ENCODE measurements at regions not wholly inside any gene's neighbourhood (a gene's known extent, or its start where the extent isn't known, plus 50 kb on each side); places are given as distances from the start of the nearest gene placed in this dataset.

DNA sequence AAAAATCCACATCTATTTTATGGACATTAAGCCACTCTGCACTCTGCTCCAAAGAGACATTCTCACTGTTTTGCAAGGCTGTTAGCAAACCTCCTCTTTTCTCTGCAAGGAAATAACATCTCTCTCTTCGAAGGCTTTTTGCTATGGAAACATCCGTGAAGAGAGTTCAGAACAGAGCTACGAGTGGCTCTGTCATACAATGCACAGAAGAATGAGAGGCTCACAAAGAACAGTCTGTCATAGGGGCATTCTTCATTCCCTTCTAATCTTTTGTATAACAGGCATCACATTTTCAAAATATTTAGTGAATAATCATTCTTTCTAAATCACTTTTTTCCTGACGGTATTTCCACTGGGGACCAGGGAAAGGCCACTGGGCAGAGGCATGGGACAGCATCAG, 346.1 kb downstream of the IRS2 start:
- Histone ChIP-seq H3K23ac (ENCODE audit: low read depth, low read length) (no peak overlapping the region), H3K4me2 (ENCODE audit: low read depth, low read length) (no peak overlapping the region), H2AK9ac (replicated peaks; ENCODE audit: low read depth, low read length, poor library complexity) (no peak overlapping the region), H3K4ac (ENCODE audit: low read depth, low read length) (no peak overlapping the region), H3K4me3 (ENCODE audit: insufficient read depth, low read depth, low read length) (no peak overlapping the region), H3K9me1 (ENCODE audit: insufficient read depth, low read length) (no peaks in the 10 kb centered on the region), H3K56ac (ENCODE audit: extremely low read depth, insufficient read depth, low read length) (no peak overlapping the region), H3K14ac (replicated peaks; ENCODE audit: low read depth, low read length) (no peak overlapping the region), H2AFZ (replicated peaks; ENCODE audit: low read length, poor library complexity) (no peak overlapping the region), H3K4me1 (ENCODE audit: control insufficient read depth, insufficient read depth, low read length) (no peaks in the 10 kb centered on the region), H4K20me1 (ENCODE audit: insufficient read depth, low read length) (no peaks in the 10 kb centered on the region), H4K91ac (ENCODE audit: insufficient read depth, low read depth, low read length) (no peak overlapping the region), H2BK120ac (ENCODE audit: low read depth, low read length) (no peak overlapping the region), H3K79me1 (ENCODE audit: low read depth in 1 of 2, low read length in 2 of 2) (no peaks in the 10 kb centered on the region), H3K9me3 (ENCODE audit: control insufficient read depth, insufficient read depth, low read length) (no peaks in the 10 kb centered on the region), H3K18ac (ENCODE audit: low read depth, low read length) (no peak overlapping the region), H2BK5ac (ENCODE audit: low read depth, low read length, poor library complexity, severe bottlenecking) (no peak overlapping the region), H2BK20ac (ENCODE audit: low read depth, low read length) (no peak overlapping the region), H3K36me3 (ENCODE audit: control insufficient read depth, insufficient read depth, low read length) (no peaks in the 10 kb centered on the region), H2BK15ac (ENCODE audit: low read depth, low read length) (no peak overlapping the region), H3K9ac (ENCODE audit: low read depth, low read length) (no peak overlapping the region), H2AK5ac (ENCODE audit: low read depth, low read length) (no peak overlapping the region), H3K27me3 (ENCODE audit: control insufficient read depth, insufficient read depth, low read length) (peaks cover 10% of the 10 kb centered on the region), H4K5ac (ENCODE audit: low read depth, low read length) (no peak overlapping the region), H3K27ac (ENCODE audit: insufficient read depth, low read length) (no peak overlapping the region), H4K8ac (ENCODE audit: low read depth in 2 of 2, low read length in 2 of 2) (no peak overlapping the region)
- WGBS, 2 experiments (ENCODE audit: extremely low coverage in 2 of 2, insufficient read length in 1 of 2), result no CpG with 5 or more reads among the region's 4 CpGs
- dilution Hi-C loops (cut with HindIII; ENCODE audit: low sequenced_read_pairs, unreplicated experiment), result no loop called here
- intact Hi-C loops (cut with micrococcal nuclease), result no loop called here
- no peak for DNase-seq
- CTCF ChIA-PET, result no interaction called here
- TF ChIP-seq, protein P1, sequence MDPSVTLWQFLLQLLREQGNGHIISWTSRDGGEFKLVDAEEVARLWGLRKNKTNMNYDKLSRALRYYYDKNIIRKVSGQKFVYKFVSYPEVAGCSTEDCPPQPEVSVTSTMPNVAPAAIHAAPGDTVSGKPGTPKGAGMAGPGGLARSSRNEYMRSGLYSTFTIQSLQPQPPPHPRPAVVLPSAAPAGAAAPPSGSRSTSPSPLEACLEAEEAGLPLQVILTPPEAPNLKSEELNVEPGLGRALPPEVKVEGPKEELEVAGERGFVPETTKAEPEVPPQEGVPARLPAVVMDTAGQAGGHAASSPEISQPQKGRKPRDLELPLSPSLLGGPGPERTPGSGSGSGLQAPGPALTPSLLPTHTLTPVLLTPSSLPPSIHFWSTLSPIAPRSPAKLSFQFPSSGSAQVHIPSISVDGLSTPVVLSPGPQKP (IDR thresholded peaks at IDR 0.05; ENCODE audit: borderline replicate concordance, low read depth, low read length), result no peak
- TF ChIP-seq FOS (IDR thresholded peaks at IDR 0.05; ENCODE audit: low read depth, low read length) (no peak), RFX5 (IDR thresholded peaks at IDR 0.05; ENCODE audit: low read depth, low read length) (no peak), MAZ (IDR thresholded peaks at IDR 0.05; ENCODE audit: borderline replicate concordance, low read depth, low read length) (no peak), MAFK (IDR thresholded peaks at IDR 0.05; ENCODE audit: low read depth, low read length) (no peak), CEBPB (IDR thresholded peaks at IDR 0.05; ENCODE audit: low read depth, low read length) (no peak), MXI1 (IDR thresholded peaks at IDR 0.05; ENCODE audit: borderline replicate concordance, low read depth, low read length) (no peak), SMC3 (IDR thresholded peaks at IDR 0.05; ENCODE audit: low read depth, low read length) (no peak), CHD1 (IDR thresholded peaks at IDR 0.05; ENCODE audit: low read depth, low read length) (no peak), BHLHE40 (IDR thresholded peaks at IDR 0.05; ENCODE audit: low read depth, low read length) (no peak), RAD21 (IDR thresholded peaks at IDR 0.05; ENCODE audit: low read length) (no peak)
- TF ChIP-seq, protein P2, sequence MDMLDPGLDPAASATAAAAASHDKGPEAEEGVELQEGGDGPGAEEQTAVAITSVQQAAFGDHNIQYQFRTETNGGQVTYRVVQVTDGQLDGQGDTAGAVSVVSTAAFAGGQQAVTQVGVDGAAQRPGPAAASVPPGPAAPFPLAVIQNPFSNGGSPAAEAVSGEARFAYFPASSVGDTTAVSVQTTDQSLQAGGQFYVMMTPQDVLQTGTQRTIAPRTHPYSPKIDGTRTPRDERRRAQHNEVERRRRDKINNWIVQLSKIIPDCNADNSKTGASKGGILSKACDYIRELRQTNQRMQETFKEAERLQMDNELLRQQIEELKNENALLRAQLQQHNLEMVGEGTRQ (IDR thresholded peaks at IDR 0.05; ENCODE audit: low read depth, low read length), result no peak
- no TSS peak for BruUV-seq (replicated peaks)
- in situ Hi-C loops (cut with MboI; ENCODE audit: low sequenced_read_pairs), result no loop called here
- POLR2A ChIA-PET (ENCODE audit: unreplicated experiment), result no interaction called here
- no peak for ATAC-seq (ENCODE audit: low read depth)

Data from IMR-90 (cell line).